Panc1 (cell line): ENCODE measurements at regions not wholly inside any gene's neighbourhood (a gene's known extent, or its start where the extent isn't known, plus 50 kb on each side); places are given as distances from the start of the nearest gene placed in this dataset.

ENCODE experiments used
- ATAC-seq: fragments of 200-7000 bp; cut with Tn5 transposase; 2 replicates; pipeline ENCODE4 v1.9.1; 2020; ENCODE audit warnings: mild to moderate bottlenecking, moderate library complexity
- BruUV-seq: library from RNA; stranded (reverse); fragments of 400-500 nt; replicated peaks from 2 replicates; lab custom pipeline; 2021; lab: Mats Ljungman, UMichigan
- CTCF ChIA-PET: fragments of 300-600 bp; sonication (Branson Sonifier 250); formaldehyde crosslinking; loops from one replicate; lab custom pipeline; 2022; ENCODE audit warnings: antibody characterized with exemption; lab: Charles Lee
- POLR2A ChIA-PET: fragments of 300-600 bp; sonication (Branson Sonifier 250); formaldehyde crosslinking; loops from one replicate; lab custom pipeline; 2022; ENCODE audit warnings: antibody characterized with exemption; lab: Charles Lee
- DNase-seq: peaks from one replicate; pipeline ENCODE4 v3.0.0-alpha.2; 2010; ENCODE audit warnings: low read depth, low spot score
- H3K27ac ChIP-seq: 2 replicates; pipeline ENCODE4 v1.5.1; 2011; ENCODE audit warnings: mild to moderate bottlenecking, low read length, inconsistent platforms
- H3K27me3 ChIP-seq: fragments of 200-500 bp; sonication (Bioruptor generic); 2 replicates; pipeline ENCODE4 v1.6.0; 2014; ENCODE audit warnings: low read length, inconsistent platforms; ENCODE audit not compliant: control insufficient read depth, insufficient read depth
- H3K36me3 ChIP-seq: fragments of 200-500 bp; sonication (Bioruptor generic); 2 replicates; pipeline ENCODE4 v1.5.1; 2014; ENCODE audit warnings: inconsistent platforms, mild to moderate bottlenecking, low read length, moderate library complexity; ENCODE audit not compliant: control insufficient read depth, insufficient read depth
- H3K4me1 ChIP-seq: 2 replicates; pipeline ENCODE4 v1.5.1; 2011; ENCODE audit warnings: inconsistent platforms, mild to moderate bottlenecking, low read length, moderate library complexity; ENCODE audit not compliant: control insufficient read depth, insufficient read depth
- H3K4me3 ChIP-seq, 2 experiments: 2 replicates each; pipeline ENCODE4 v1.5.1; 2011 to 2012; ENCODE audit warnings: low read depth in 2 of 2, low read length in 2 of 2, mild to moderate bottlenecking in 2 of 2, inconsistent platforms in 1 of 2, moderate library complexity in 1 of 2
- H3K9me3 ChIP-seq: fragments of 200-500 bp; sonication (Bioruptor generic); 2 replicates; pipeline ENCODE4 v1.5.1; 2014; ENCODE audit warnings: low read depth, mild to moderate bottlenecking, inconsistent platforms, low read length, moderate library complexity; ENCODE audit not compliant: control insufficient read depth, insufficient read depth
- CTCF ChIP-seq: fragments of 450-650 bp; IDR thresholded peaks from 2 replicates; pipeline ENCODE4 v1.5.1; 2017; ENCODE audit warnings: mild to moderate bottlenecking
- POLR2AphosphoS5 ChIP-seq: IDR thresholded peaks from 2 replicates; pipeline ENCODE4 v1.6.1; 2012; ENCODE audit warnings: mild to moderate bottlenecking, low read depth, low read length, moderate library complexity
- REST ChIP-seq, 2 experiments: IDR thresholded peaks; 2 replicates each; pipeline ENCODE4 v1.6.1; 2011 to 2012; ENCODE audit warnings: low read depth in 2 of 2, control low read depth in 1 of 2, low read length in 1 of 2, mild to moderate bottlenecking in 1 of 2, moderate library complexity in 1 of 2; ENCODE audit not compliant: insufficient read depth in 1 of 2
- SIN3A ChIP-seq: IDR thresholded peaks from 2 replicates; pipeline ENCODE4 v1.6.1; 2012; ENCODE audit warnings: low read depth, mild to moderate bottlenecking, low read length, moderate library complexity, borderline replicate concordance; ENCODE audit not compliant: insufficient read depth
- TCF7L2 ChIP-seq: IDR thresholded peaks from 2 replicates; pipeline ENCODE4 v1.6.1; 2011; ENCODE audit warnings: mild to moderate bottlenecking, low read depth, low read length, inconsistent platforms
- in situ Hi-C: cut with HindIII; loops from 2 replicates; pipeline ENCODE4 v1.10.0; 2016; ENCODE audit warnings: low sequenced_read_pairs, low pct_unique_long_range_greater_than_20kb
- intact Hi-C: fragments of 100-400 bp; cut with micrococcal nuclease; formaldehyde crosslinking; loops from one replicate; pipeline ENCODE4 v1.10.0; 2022; ENCODE audit not compliant: unreplicated experiment

GRCh38 chr2:138244501-138244925 is 257.1 kb upstream of the SPOPL start:
- intact Hi-C loops: no loop called here
- POLR2A ChIA-PET: no interaction called here
- no peak overlapping the region for H3K4me3 ChIP-seq
- no peaks in the 10 kb centered on the region for H3K36me3 ChIP-seq
- ATAC-seq (no peak), DNase-seq (no peak)
- no TSS peak for BruUV-seq
- in situ Hi-C loops: no loop called here
- no peaks in the 10 kb centered on the region for H3K9me3 ChIP-seq
- no peaks in the 10 kb centered on the region for H3K4me1 ChIP-seq
- H3K27me3 ChIP-seq: no peaks in the 10 kb centered on the region
- CTCF ChIA-PET: no interaction called here
- TF ChIP-seq SIN3A: no peak
- TF ChIP-seq POLR2AphosphoS5: no peak
- TF ChIP-seq TCF7L2: no peak
- no peak for TF ChIP-seq CTCF
- no peak overlapping the region for H3K27ac ChIP-seq

- no peaks in the 10 kb centered on the region for H3K36me3 ChIP-seq
- no peaks in the 10 kb centered on the region for H3K27me3 ChIP-seq
- BruUV-seq: no TSS peak
- no peaks in the 10 kb centered on the region for H3K4me1 ChIP-seq
- in situ Hi-C loops (no loop called here), intact Hi-C loops (no loop called here)
- no peaks in the 10 kb centered on the region for H3K9me3 ChIP-seq
- no peak for ATAC-seq
- DNase-seq: no peak
- no peak overlapping the region for H3K4me3 ChIP-seq
- ChIA-PET CTCF (no interaction called here), POLR2A (no interaction called here)
- no peak overlapping the region for H3K27ac ChIP-seq
- no peak for TF ChIP-seq REST (IDR thresholded peaks at IDR 0.05; ENCODE audit: insufficient read depth in 1 of 2, low read depth in 2 of 2, low read length in 1 of 2)
Measured at GRCh38 chr2:138245310-138245709, 256.3 kb upstream of the SPOPL start.

- ATAC-seq: no peak
- DNase-seq: no peak
- in situ Hi-C loops: no loop called here
Measured at GRCh38 chr2:138247302-138247701, 254.3 kb upstream of the SPOPL start.

More at GRCh38 chr2:138247302-138247701, 254.3 kb upstream of the SPOPL start:
- H3K36me3 ChIP-seq: no peaks in the 10 kb centered on the region
- no peaks in the 10 kb centered on the region for H3K4me1 ChIP-seq
- H3K27ac ChIP-seq: no peak overlapping the region
- no TSS peak for BruUV-seq
- no peaks in the 10 kb centered on the region for H3K9me3 ChIP-seq
- no peaks in the 10 kb centered on the region for H3K27me3 ChIP-seq
- H3K4me3 ChIP-seq: no peak overlapping the region
- intact Hi-C loops: no loop called here
- CTCF ChIA-PET: no interaction called here
- TF ChIP-seq REST (IDR thresholded peaks at IDR 0.05; ENCODE audit: insufficient read depth in 1 of 2, low read depth in 2 of 2, low read length in 1 of 2) (no peak), SIN3A (no peak), POLR2AphosphoS5 (no peak), CTCF (no peak), TCF7L2 (no peak)
- POLR2A ChIA-PET: no interaction called here
